HEK293T (cell line): ENCODE measurements at regions not wholly inside any gene's neighbourhood (a gene's known extent, or its start where the extent isn't known, plus 50 kb on each side); places are given as distances from the start of the nearest gene placed in this dataset.
"Not testable (repeated sequence)": the region's sequence is repeated elsewhere in the genome, so short reads cannot be mapped to it uniquely, and the experiment has no call there.

Source experiments
- BHLHE40 ChIP-seq: fragments of 450-650 bp; IDR thresholded peaks from 2 replicates; pipeline ENCODE4 v1.6.1; 2016; ENCODE audit warnings: mild to moderate bottlenecking, moderate library complexity, borderline replicate concordance
- ELF4 ChIP-seq: fragments of 450-650 bp; IDR thresholded peaks from 2 replicates; pipeline ENCODE4 v1.6.1; 2017; ENCODE audit warnings: antibody characterized with exemption
- FOXA1 ChIP-seq: fragments of 450-650 bp; IDR thresholded peaks from 2 replicates; pipeline ENCODE4 v1.6.1; 2016; ENCODE audit warnings: mild to moderate bottlenecking
- FOXK2 ChIP-seq: fragments of 450-650 bp; IDR thresholded peaks from 2 replicates; pipeline ENCODE4 v1.6.1; 2016; ENCODE audit warnings: mild to moderate bottlenecking
- FOXM1 ChIP-seq: fragments of 450-650 bp; IDR thresholded peaks from 2 replicates; pipeline ENCODE4 v1.6.1; 2017; ENCODE audit warnings: mild to moderate bottlenecking, borderline replicate concordance
- HDGF ChIP-seq: fragments of 450-650 bp; IDR thresholded peaks from 2 replicates; pipeline ENCODE4 v1.6.1; 2017; ENCODE audit warnings: antibody characterized with exemption, borderline replicate concordance
- LEF1 ChIP-seq: fragments of 450-650 bp; IDR thresholded peaks from 2 replicates; pipeline ENCODE4 v1.6.1; 2017; ENCODE audit warnings: mild to moderate bottlenecking, borderline replicate concordance
- SP1 ChIP-seq: fragments of 450-650 bp; IDR thresholded peaks from 2 replicates; pipeline ENCODE4 v1.6.1; 2017
- SUZ12 ChIP-seq: fragments of 450-650 bp; IDR thresholded peaks from 2 replicates; pipeline ENCODE4 v1.6.1; 2016; ENCODE audit warnings: mild to moderate bottlenecking
- TARDBP ChIP-seq: fragments of 450-650 bp; IDR thresholded peaks from 2 replicates; pipeline ENCODE4 v1.6.1; 2016
- TF ChIP-seq, protein P1 (sequence below): fragments of 450-650 bp; IDR thresholded peaks from 2 replicates; pipeline ENCODE4 v1.6.1; 2016

DNA sequence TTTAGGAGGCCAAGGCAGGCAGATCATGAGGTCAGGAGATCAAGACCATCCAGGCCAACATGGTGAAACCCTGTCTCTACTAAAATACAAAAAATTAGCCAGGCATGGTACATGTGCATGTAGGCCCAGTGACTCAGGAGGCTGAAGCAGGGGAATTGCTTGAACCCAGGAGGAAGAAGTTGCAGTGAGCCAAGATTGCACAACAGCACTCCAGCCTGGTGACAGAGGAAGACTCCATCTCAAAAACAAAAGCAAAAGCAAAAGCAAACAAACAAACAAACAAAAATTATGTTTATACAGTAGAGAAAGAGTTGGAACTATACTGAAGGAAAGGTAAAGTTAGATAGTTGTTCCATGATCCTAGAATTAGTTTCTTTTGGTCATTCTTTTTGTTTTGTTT is 564.9 kb upstream of the GRID2 start:
- TF ChIP-seq ELF4, BHLHE40, FOXA1, SP1, SUZ12, HDGF, FOXM1, FOXK2, TARDBP, LEF1: not testable (repeated sequence)
- TF ChIP-seq, protein P1, sequence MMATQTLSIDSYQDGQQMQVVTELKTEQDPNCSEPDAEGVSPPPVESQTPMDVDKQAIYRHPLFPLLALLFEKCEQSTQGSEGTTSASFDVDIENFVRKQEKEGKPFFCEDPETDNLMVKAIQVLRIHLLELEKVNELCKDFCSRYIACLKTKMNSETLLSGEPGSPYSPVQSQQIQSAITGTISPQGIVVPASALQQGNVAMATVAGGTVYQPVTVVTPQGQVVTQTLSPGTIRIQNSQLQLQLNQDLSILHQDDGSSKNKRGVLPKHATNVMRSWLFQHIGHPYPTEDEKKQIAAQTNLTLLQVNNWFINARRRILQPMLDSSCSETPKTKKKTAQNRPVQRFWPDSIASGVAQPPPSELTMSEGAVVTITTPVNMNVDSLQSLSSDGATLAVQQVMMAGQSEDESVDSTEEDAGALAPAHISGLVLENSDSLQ, result not testable (repeated sequence)
